Smooth muscle cell of the brain vasculature (primary cell): ENCODE measurements at regions not wholly inside any gene's neighbourhood (a gene's known extent, or its start where the extent isn't known, plus 50 kb on each side); places are given as distances from the start of the nearest gene placed in this dataset.
"Not testable (repeated sequence)": the region's sequence is repeated elsewhere in the genome, so short reads cannot be mapped to it uniquely, and the experiment has no call there.

Source experiments
- DNase-seq: peaks from one replicate; pipeline ENCODE4 v3.0.0-alpha.2; 2012; ENCODE audit warnings: low read depth, low spot score

DNA sequence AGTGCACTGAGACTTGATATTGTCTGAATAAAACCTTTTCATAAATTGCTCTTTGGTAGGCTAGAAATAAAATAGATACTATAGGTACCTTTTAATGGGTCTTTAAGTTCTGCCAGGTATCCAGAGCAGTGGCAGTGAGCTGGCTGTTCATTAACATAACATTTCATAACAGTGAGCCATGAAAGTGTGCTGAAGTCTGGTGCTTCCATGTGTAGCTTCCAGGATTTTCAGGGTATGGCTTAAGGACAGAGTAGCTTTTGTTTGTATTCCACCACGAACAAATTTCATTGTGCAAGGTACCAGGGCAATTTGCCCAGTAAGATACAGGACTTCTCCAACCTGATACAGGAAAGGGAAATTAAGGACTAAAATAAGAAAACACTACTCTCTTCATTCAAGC lies 124.7 kb upstream of the NANOGP8 start:
- DNase-seq: no peak

DNA sequence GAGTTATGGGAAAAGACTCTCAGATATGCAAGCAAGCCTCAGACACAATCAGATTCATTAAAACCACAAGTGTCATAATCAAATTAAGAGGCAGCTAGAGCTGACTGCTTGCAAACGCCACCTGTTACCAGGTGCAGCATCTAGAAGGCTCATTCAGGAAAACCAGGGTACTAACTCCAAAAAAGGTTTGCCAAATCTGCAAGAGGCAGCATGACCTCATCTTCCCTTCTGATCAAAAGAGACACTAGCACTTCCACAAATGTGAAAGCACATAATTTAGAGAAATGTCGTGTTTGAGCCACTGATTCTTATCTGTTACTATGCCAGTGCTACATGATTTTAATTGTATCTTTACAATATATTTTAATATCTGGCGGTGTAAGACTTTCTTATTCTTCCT lies 123.3 kb upstream of the NANOGP8 start:
- DNase-seq: no peak

DNA sequence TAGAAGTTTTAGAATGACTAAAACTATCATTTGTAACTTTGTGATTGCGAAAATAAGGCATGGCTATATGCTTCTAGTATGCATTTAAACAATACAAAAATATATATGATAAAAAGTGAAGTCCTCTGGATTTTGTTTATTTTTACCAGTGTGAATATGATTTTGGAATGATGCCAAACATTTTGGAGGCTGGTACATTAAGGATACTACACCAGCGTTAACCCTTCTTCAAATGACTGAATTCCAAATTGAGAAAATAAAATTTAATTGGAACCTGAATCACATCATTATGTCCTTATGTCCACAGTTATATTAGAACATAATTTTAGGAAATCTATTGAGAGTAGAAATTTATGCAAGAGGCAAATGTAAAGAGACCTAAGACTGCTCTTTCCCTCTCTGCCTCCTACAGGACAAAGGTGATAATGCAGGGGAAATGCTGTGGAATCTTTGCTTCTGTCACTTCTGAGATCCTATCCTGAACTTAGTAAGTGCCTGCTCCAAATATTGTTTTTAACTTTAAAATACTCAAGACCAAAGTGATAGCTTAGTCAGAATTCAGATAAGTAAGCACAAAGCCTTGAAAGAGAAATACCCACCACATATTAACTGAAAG lies 121.1 kb upstream of the NANOGP8 start:
- DNase-seq: no peak

DNA sequence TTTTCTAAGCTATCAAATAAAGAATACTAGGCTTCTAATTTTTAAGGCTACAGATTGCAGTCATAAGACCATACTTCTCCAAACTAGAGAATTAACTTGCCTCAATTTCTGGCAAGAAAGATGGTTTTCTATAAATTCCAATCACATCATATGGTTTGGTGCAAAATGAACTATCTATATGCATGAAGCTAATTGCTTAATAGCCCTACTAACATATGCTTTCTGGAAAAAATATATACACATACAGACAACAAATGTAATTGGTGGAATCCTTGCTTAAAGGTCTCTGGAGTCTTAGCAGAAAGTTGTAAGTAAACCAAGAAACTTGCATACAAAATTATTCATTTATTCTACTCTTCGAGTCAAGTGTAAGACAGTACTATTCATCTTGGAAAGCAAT lies 113.1 kb upstream of the NANOGP8 start:
- DNase-seq: no peak

DNA sequence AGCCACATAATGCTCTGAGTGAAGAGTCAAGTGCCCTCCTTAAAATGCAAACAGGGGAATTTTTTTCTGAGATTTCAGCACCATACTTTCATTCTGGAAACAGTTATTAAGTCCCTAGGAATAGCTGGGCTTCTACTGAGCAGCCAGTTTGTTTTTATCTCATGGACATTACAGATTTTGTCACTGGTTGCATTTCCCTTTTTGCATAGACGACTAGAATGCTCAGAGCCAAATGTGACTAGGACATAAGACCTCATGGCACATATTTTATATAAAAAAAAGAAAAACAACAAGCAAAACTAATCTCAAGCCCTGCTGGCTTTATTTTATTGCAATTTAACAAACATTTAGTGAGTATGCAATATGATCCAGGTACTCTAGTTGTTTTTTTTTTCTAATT lies 112.7 kb upstream of the NANOGP8 start:
- DNase-seq: no peak

DNA sequence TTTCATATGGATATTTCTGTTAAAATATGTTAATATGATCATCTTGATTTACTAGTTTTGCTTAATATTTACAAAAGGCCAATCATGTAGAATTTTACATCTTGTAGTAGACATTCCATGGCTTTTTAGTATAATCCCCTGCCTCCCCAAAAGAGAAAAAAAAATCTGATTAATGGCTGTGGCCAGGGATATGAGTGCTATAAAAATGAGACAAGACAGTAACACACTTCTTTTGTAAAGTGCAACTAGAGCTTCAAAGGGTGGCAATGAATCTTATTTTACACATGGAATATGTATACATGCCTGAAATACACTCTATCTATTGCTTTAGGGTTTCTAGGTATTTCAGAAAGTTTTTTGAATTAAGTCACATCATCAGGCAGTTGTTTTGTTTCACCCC lies 112.2 kb upstream of the NANOGP8 start:
- DNase-seq: no peak

DNA sequence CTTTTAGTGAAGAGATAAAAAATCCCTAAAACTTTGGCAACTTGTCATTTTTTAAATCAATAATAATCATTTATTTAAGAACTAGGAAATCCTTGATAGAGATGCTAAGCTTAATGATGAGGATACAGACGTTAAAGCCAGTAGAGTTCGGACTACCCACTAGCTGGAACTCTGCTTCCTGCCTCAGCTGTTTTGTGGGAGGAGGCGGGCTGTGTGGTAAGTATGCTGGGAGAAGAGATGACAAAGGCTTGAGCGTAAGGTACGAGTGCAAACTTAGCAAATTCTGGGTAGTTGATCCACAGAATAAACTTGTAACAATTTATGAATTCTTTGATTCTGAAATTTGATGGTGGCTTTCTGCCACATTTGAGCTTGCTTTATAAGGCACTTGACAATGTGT lies 111.2 kb upstream of the NANOGP8 start:
- DNase-seq: no peak

DNA sequence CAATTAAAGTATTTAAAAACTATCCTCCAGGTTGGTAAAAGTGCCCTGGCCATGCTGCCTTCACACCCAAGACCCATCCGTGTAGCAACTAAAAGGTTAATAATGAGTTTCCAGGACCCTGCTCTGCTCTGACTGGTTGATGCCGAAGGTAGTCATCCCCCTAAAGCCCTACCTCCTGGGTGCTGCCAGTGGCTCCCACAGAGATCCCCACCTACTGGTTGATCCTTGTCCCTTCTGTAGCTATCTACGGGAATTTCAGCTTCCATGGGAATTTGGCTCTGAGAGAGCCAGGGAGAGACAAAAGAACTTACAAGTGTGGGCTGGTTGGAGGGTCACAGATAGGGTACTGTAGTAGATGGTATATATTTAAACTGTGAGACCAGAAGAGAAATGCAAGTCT lies 110.6 kb upstream of the NANOGP8 start:
- DNase-seq: no peak

DNA sequence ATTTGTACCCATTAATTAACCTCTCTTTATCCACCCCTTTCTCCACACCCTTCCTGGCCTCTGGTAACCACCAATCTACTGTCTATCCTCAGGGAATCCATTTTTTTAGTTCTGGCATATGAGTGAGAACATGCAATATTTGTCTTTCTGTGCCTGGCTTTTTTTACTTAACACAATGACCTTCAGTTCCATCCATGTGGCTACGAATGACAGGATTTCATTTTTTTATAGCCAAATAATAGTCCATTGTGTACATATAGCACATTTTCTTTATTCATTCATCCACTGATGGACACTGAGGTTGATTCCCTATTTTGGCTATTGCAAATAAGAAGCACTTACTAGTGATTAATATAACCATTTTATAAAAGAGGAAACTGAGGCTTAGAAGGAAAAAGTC lies 109.9 kb upstream of the NANOGP8 start:
- no peak for DNase-seq

DNA sequence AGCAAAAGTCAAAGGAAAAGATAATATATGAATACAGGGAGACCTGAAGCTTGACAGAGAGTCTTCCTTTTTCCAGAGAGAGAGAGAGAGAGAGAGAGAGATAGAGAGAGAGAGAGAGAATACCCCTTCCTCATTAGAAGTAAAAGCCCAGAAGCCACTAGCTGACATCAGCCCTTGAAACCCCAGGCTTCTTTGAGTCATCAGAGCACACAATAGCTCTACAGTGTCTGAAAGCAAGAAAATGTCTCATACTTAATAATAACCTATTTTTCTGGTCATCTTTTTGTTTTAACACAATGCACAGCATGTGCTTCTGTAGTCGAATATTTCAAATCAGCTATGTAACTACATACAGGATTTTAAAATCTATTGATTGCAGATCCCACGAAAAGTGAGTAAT lies 109.2 kb upstream of the NANOGP8 start:
- no peak for DNase-seq

DNA sequence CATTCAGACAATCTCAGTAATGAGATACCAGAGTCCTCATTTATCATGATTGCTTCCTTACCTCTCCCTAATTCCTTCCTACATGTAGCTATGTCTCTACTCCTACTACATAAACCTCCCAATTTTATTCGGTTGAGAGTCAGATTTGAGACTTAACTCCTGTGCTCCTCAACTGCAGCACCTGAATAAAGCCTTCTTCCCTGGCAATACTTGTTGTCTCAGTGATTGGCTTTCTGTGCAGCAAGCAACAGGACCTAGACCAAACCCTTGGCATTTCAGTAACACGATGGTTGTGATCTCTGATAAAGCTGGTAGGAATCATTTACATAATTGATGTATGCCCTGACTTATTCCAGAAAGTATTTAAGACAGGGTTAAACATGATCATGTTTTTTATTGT lies 106.7 kb upstream of the NANOGP8 start:
- DNase-seq: no peak

DNA sequence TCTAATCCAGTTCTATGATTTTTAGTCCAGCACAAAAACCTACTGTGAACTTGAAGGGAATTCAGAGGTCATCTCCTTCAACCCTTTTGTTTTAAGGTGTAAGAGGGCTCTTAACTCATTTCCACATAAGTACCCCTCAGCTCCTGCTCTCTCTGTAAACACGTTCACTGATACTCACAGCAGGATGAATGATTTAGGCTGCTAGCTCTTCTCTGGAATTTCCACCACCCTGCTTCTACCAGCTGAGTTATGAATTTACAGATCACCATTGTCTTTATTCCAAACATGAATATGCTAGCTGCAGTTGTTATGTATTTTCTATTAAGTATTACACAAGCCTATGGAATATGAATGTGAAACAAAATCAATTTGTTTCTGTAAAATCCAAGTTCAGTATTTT lies 101.3 kb upstream of the NANOGP8 start:
- DNase-seq: no peak

DNA sequence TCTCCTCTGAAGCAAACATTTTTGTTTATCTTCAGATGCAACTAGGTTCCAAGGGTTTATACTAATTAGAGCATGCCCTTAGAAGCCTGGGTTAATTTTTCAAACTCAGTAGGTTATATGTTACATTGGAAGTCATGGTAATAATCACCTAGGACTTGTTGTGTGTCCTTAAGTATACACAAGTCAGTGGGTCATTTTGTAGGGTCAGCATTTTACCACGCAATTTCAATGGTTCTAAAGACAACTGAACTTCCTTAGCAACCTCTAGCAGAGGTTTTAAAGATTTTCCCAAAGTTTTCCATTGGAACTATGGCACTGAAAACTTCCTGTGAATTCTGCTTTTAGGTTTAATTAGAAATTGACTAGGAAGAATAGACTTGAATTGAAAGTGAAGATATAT lies 99.6 kb upstream of the NANOGP8 start:
- DNase-seq: no peak

DNA sequence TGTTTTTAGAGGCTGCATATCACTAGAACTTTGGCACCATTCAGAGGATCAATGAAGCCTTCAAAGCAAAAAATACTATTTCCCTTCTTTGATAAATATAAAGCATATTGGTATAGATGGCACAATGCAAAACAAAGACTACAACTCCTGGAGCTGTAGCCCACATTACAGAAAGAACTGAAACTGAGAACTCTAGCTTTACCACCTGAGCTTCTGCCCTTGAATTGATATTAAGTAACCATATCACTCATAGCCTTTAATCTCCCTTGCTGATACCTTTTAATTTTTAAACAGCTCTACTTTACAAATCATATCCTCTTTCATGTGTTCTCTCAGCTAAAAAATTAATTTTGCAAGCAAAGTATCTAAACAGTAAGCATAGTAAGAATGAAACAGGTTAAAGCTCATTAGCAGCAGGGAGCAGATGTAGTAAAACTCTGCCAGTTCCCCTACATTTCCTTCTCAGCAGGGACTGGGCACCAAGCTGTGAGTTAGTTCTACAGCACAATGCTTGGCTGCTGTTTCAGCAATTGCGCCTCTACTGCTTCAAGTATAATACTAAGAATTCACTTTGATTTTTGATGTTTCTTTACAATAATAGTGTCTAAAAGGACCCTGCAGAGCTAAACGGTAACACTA lies 97.9 kb upstream of the NANOGP8 start:
- peak; percentile 53 for DNase-seq

DNA sequence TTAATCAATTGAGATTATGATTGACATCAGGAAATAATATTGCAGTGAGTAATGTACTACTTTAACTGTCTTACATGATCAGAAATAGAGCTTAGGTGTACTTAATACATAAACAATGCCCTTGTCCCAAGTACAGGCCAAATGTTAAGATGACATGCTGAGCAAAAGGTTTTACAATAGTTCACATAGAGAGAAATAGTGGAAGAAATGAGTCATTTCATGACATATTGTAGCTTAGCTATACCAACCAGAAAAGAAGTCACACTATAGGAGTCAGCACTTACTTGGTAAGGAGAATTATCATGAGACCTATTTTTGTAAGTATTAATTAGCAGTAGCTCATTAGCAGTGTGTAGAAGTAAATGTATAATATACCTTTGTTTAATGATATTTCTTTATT lies 96.4 kb upstream of the NANOGP8 start:
- peak; percentile 44 for DNase-seq

DNA sequence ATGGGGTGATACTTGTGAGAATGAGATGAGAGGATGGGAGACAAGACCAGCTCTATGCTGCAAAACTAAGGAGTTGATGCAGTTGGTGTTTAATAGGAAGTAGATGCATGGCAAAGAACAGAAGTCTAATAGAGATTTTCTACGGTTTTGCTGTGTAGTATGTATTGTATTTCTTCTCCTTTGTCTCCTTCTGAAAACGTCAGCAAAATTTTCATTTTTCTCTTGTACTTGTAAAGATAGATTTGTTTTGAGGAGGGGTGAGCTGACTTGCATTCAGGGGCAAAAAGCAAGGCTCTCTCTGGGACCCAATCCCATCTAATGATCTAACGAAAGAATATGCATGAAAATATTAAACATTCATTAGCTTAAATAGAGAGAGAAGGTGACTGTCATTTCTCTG lies 94.6 kb upstream of the NANOGP8 start:
- DNase-seq: no peak

DNA sequence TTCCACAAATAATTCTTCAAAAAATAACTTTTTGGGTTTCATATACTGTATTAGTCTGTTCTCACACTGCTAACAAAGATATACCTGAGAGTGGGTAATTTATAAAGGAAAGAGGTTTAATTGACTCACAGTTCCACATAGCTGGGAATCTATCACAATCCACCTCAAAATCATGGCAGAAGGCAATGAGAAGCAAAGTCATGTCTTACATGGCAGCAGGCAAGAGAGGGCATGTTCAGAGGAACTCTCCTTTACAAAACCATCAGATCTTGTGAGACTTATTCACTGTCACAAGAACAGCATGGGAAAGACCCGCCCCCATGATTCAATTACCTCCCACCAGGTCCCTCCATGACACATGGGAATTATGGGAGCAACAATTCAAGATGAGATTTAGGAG lies 93.1 kb upstream of the NANOGP8 start:
- DNase-seq: not testable (repeated sequence)

DNA sequence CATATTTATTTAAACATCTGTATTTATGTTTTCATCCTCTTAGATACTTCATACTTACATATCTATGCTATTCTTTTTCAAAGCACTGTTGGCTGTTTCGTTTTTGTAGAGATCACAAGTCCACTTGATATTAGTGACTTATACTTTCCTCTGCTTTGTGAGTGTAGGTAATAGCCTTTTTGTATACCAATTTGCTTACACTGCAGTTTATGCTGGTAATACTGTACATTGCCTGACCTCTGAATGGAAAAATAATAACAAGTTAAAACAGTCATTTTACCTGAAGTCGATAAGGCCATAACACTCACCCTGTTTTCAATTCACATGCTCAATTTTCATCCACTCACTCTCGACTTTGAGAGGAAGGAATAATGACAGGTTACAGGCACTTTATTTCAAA lies 89.9 kb upstream of the NANOGP8 start:
- no peak for DNase-seq

DNA sequence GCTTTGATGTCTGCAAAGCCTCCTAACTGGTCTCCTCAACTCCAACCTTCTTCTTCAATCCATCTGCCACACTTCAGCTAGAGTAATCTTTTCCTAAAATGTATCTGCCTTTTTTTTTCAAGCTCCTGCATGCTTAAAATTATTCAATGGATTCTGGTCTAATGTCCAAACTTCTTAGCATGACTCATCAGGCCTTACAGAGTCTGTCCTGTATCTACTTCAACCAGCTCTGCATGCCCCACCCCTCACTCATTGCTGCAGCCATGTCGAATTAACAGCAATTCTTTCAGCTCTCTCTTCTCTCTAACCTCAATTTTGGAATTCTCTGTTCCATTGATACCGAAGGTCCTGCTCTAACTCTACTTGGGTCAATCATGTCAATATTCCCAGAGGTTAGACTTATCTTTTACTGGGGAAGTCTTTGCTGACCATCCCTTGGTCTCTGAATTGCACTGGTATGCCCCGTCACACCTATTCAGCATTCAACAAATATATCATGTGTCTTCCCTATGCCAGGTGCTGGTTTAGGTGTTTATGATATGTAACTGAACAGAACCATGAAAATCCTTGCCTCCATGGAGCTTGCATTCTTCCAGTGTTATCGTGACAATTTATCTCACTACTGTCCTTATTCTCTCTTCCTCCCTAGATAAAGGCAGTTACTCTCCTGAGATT lies 88.5 kb upstream of the NANOGP8 start:
- DNase-seq: no peak

DNA sequence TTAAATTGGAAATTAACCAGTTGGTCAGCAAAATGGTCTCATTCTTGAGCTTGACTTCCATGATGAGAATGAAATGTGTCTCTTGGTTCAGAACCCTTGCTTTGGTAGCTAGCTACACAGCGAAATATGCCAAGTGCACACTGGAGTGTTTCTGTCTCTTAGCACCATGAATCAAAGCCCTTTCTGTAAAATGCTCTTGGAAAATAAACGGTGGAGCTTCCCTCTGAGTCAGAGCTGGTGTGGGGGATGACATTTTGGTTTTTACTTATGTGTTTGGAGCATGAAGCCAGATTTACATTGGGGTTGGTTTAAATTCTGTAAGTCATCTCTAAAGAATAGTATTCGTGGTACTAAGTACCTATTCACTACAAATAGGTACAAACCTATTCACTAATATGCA lies 85.1 kb upstream of the NANOGP8 start:
- DNase-seq: no peak

DNA sequence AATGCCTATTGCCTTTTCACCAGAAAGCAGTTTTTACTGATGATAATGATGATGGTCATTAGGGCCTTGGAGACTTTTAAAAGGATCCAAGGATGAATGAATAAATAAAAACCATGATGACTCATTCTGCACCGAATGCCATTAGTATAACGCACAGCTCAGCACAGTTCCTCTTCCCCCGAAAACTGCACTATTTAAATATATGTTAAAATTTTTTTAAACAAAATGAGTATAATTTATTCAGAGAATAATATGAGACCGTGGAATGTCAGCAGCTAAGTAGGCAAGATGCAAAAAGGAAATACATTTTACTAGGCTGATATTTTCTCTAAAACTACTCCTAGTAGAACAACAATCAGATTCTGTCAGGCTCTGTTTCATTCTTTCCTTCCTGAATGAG lies 83.4 kb upstream of the NANOGP8 start:
- DNase-seq: peak; percentile 9

DNA sequence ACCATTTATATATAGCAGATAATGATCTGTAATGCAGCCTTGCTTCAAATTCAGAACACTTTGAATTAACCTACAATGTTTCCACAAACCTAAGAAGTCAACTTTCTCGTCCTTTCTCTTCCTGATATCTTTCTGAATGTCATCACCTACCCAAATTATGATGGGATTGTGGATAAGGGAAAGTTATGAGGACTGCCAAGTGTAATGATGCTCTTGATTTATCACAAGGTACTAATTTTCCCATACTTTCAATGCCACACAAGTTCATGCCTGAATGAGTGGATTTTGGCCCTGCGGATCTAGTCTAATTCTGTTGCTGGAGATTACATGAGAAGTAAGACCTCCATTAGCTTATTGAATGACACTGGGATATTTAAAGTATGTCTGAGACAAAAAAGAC lies 82.6 kb upstream of the NANOGP8 start:
- DNase-seq: no peak

DNA sequence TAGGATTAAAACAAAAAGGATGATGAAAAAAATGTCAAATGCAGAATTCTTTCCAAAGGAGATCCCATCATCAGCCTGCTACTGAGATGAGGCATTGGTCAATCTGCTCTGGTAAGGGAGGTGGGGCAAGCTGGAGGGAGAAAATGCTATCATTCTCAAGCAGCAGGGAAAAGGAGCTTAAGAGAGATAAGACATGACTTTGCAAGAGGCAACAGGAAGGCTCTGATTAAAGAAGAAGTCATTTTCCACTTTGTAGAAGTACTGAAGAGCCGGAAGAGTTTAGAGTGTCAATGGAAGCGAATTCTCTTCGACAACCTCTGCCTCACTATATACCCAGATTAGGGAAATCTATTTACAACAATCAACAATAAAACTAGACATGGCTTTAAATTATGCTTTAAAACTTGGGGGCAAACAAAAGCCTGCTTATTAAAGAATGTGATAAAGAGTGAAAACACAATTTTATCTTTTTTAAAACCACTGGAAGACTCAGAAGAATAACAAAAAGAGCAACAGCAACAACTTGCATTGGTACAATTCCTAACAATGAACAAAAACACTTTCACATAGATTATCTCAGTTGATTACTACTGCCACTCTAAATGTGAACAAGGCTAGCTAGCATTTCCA lies 81.8 kb upstream of the NANOGP8 start:
- no peak for DNase-seq
